Astrocyte of the spinal cord (primary cell): ENCODE measurements at regions not wholly inside any gene's neighbourhood (a gene's known extent, or its start where the extent isn't known, plus 50 kb on each side); places are given as distances from the start of the nearest gene placed in this dataset.

Experiments
- DNase-seq: peaks from one replicate; pipeline ENCODE4 v3.0.0; 2011; ENCODE audit warnings: low read depth, low spot score
- H3K4me3 ChIP-seq: 2 replicates; pipeline ENCODE4 v1.5.1; 2011; ENCODE audit warnings: low read depth, mild to moderate bottlenecking, low read length, moderate library complexity
- in situ Hi-C: cut with HindIII; loops from 2 replicates; pipeline ENCODE4 v1.10.0; 2017; ENCODE audit warnings: low sequenced_read_pairs
- TF ChIP-seq, protein P1 (sequence below): IDR thresholded peaks from 2 replicates; pipeline ENCODE4 v1.5.1; 2012; ENCODE audit warnings: low read depth, mild to moderate bottlenecking, low read length, inconsistent platforms

DNA sequence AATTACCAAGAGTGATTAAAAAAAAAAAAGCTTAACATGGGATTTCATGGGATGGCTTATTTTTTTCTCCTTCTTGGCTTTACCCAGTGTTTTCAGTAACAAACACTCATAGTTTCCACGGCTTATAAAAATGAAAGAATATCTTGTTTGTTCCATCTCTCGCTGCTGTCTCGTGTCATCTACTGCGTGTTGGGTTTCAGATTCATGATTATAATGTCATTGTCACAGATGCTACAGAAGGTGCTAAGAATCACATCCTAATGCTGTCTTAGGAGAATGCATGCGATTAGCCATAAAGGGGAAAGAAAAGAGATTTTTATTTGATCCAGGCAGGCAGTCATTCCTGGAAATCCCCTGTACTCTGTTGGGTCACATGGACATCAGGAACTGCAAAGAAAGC is 1267.6 kb upstream of the TMEM132C start:
- in situ Hi-C loops = no loop called here
- TF ChIP-seq, protein P1, sequence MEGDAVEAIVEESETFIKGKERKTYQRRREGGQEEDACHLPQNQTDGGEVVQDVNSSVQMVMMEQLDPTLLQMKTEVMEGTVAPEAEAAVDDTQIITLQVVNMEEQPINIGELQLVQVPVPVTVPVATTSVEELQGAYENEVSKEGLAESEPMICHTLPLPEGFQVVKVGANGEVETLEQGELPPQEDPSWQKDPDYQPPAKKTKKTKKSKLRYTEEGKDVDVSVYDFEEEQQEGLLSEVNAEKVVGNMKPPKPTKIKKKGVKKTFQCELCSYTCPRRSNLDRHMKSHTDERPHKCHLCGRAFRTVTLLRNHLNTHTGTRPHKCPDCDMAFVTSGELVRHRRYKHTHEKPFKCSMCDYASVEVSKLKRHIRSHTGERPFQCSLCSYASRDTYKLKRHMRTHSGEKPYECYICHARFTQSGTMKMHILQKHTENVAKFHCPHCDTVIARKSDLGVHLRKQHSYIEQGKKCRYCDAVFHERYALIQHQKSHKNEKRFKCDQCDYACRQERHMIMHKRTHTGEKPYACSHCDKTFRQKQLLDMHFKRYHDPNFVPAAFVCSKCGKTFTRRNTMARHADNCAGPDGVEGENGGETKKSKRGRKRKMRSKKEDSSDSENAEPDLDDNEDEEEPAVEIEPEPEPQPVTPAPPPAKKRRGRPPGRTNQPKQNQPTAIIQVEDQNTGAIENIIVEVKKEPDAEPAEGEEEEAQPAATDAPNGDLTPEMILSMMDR = no peak
- H3K4me3 ChIP-seq = no peak overlapping the region
- no peak for DNase-seq

- no peak overlapping the region for H3K4me3 ChIP-seq
- DNase-seq = no peak
- in situ Hi-C loops = no loop called here
- TF ChIP-seq, protein P1 = no peak
Measured at GRCh38 chr12:127005406-127005805, 1261.6 kb upstream of the TMEM132C start.

- TF ChIP-seq, protein P1 = no peak
- DNase-seq = no peak
- in situ Hi-C loops = no loop called here
- H3K4me3 ChIP-seq = no peak overlapping the region
Measured at GRCh38 chr12:127006972-127007371, 1260.0 kb upstream of the TMEM132C start.

DNA sequence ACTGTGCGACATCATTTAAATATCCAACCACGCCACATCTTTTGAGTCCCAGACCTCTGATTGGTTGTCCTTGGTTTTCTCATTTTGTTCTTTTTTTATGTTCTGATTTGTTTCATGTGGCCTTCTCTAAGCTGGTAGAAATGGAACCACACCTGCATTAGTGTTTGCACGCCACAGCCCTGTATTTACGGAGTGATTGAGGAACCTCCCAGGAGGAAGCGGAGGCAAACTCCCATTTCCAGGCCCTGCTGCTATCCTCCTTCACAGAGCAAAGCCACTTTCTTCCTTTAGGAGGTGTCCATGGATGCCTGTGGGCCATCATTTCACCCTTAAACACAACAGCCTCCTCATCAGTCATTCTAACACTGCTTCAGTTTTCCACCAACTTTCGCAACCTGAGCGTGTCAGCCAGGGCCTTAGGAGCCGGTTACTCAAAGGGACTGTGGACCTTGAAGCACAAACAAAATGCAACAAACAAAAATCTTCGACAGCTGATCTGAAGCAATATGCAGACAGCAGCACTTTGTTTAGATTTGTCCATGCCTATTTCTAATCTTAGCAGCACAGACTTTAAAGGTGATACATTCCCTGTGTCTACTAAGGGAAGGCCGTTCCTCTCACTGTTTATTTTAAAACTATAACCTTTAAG is 1258.1 kb upstream of the TMEM132C start:
- in situ Hi-C loops = no loop called here
- TF ChIP-seq, protein P1 = no peak
- no peak overlapping the region for H3K4me3 ChIP-seq
- no peak for DNase-seq

- in situ Hi-C loops = no loop called here
- no peak for DNase-seq
- TF ChIP-seq, protein P1 = no peak
Measured at GRCh38 chr12:127012109-127012508, 1254.9 kb upstream of the TMEM132C start.

DNA sequence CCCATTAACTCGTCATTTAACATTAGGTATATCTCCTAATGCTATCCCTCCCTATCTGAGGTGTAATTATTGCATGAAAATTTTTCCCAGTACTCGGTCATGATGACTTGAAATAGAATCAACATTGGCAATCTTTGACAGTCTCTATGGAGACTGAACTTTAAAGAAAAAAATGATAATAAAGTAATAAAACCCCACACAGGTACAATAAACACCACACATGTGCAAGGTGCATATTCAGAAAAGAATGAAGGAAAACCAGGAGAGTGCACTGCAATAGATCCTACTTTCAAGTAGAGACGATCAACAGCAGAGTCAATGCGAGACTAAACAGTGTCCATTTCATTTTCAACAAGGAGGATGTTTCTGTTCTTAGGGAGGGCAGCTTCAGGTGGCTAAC is 1253.8 kb upstream of the TMEM132C start:
- TF ChIP-seq, protein P1 = no peak
- H3K4me3 ChIP-seq = no peak overlapping the region
- DNase-seq = no peak
- in situ Hi-C loops = no loop called here

More at GRCh38 chr12:127012109-127012508, 1254.9 kb upstream of the TMEM132C start:
- H3K4me3 ChIP-seq = no peak overlapping the region
